ENCODE measurements at regions not wholly inside any gene's neighbourhood (a gene's known extent, or its start where the extent isn't known, plus 50 kb on each side); places are given as distances from the start of the nearest gene placed in this dataset.

GRCh38 chr14:84397631-84398030, 1132.3 kb upstream of the FLRT2 start:
- WGBS (ENCODE audit: insufficient coverage, low coverage, low lambda C conversion rate, missing lambda C conversion rate), result 56% methylated on average over 3 of the region's 3 CpGs
- Histone ChIP-seq H3K27me3 (no peaks in the 10 kb centered on the region), H3K36me3 (no peaks in the 10 kb centered on the region), H3K27ac (no peak overlapping the region), H3K9me3 (no peaks in the 10 kb centered on the region), H3K4me1 (no peaks in the 10 kb centered on the region), H3K4me3 (no peak overlapping the region)
- TF ChIP-seq CTCF (IDR thresholded peaks at IDR 0.05) (no peak), POLR2A (IDR thresholded peaks at IDR 0.05) (no peak)
- ATAC-seq, result no peak
- intact Hi-C loops (cut with DNase I), result no loop called here
- DNase-seq, result no peak

- Histone ChIP-seq H3K4me1 (no peaks in the 10 kb centered on the region), H3K27me3 (no peaks in the 10 kb centered on the region), H3K36me3 (no peaks in the 10 kb centered on the region), H3K9me3 (no peaks in the 10 kb centered on the region), H3K4me3 (no peak overlapping the region), H3K27ac (no peak overlapping the region)
- TF ChIP-seq CTCF (IDR thresholded peaks at IDR 0.05), result no peak
- no peak for TF ChIP-seq POLR2A (IDR thresholded peaks at IDR 0.05)
- no peak for DNase-seq
- intact Hi-C loops (cut with DNase I), result no loop called here
- ATAC-seq, result no peak
- WGBS (ENCODE audit: insufficient coverage, low coverage, low lambda C conversion rate, missing lambda C conversion rate), result 100% methylated on average over 7 of the region's 62 CpGs
Observed at GRCh38 chr14:84399296-84399910, 1130.5 kb upstream of the FLRT2 start.

- DNase-seq, result no peak
- H3K27ac ChIP-seq, result no peak overlapping the region
- H3K9me3 ChIP-seq, result no peaks in the 10 kb centered on the region
- TF ChIP-seq POLR2A (IDR thresholded peaks at IDR 0.05) (no peak), CTCF (IDR thresholded peaks at IDR 0.05) (no peak)
- no peaks in the 10 kb centered on the region for H3K36me3 ChIP-seq
- intact Hi-C loops (cut with DNase I), result no loop called here
- 44% methylated on average over 3 of the region's 3 CpGs for whole genome bisulfite sequencing (ENCODE audit: insufficient coverage, low coverage, low lambda C conversion rate, missing lambda C conversion rate)
- no peaks in the 10 kb centered on the region for H3K27me3 ChIP-seq
- H3K4me3 ChIP-seq, result no peak overlapping the region
- H3K4me1 ChIP-seq, result no peaks in the 10 kb centered on the region
- ATAC-seq, result no peak
Observed at GRCh38 chr14:84401631-84402030, 1128.3 kb upstream of the FLRT2 start.

GRCh38 chr14:84403585-84403984, 1126.4 kb upstream of the FLRT2 start:
- no peak for ATAC-seq
- DNase-seq, result no peak
- no peak overlapping the region for H3K4me3 ChIP-seq
- no peaks in the 10 kb centered on the region for H3K36me3 ChIP-seq
- H3K27me3 ChIP-seq, result no peaks in the 10 kb centered on the region
- intact Hi-C loops (cut with DNase I), result no loop called here
- H3K27ac ChIP-seq, result no peak overlapping the region
- no peaks in the 10 kb centered on the region for H3K4me1 ChIP-seq
- 37% methylated on average over 2 of the region's 2 CpGs for WGBS (ENCODE audit: insufficient coverage, low coverage, low lambda C conversion rate, missing lambda C conversion rate)
- TF ChIP-seq CTCF (IDR thresholded peaks at IDR 0.05) (no peak), POLR2A (IDR thresholded peaks at IDR 0.05) (no peak)
- H3K9me3 ChIP-seq, result no peaks in the 10 kb centered on the region

GRCh38 chr14:84404246-84404645, 1125.7 kb upstream of the FLRT2 start:
- no peak for DNase-seq
- WGBS (ENCODE audit: insufficient coverage, low coverage, low lambda C conversion rate, missing lambda C conversion rate), result 82% methylated on average over 3 of the region's 3 CpGs

More at GRCh38 chr14:84404246-84404645, 1125.7 kb upstream of the FLRT2 start:
- H3K4me3 ChIP-seq, result no peak overlapping the region
- no peaks in the 10 kb centered on the region for H3K4me1 ChIP-seq
- no peaks in the 10 kb centered on the region for H3K27me3 ChIP-seq
- no peaks in the 10 kb centered on the region for H3K36me3 ChIP-seq
- intact Hi-C loops (cut with DNase I), result no loop called here
- ATAC-seq, result no peak
- no peaks in the 10 kb centered on the region for H3K9me3 ChIP-seq
- TF ChIP-seq POLR2A (IDR thresholded peaks at IDR 0.05) (no peak), CTCF (IDR thresholded peaks at IDR 0.05) (no peak)
- H3K27ac ChIP-seq, result no peak overlapping the region
